RWPE1 (cell line): ENCODE measurements at regions not wholly inside any gene's neighbourhood (a gene's known extent, or its start where the extent isn't known, plus 50 kb on each side); places are given as distances from the start of the nearest gene placed in this dataset.
"Not testable (repeated sequence)": the region's sequence is repeated elsewhere in the genome, so short reads cannot be mapped to it uniquely, and the experiment has no call there.

ENCODE experiments used
- CTCF ChIA-PET: fragments of 350-600 bp; sonication (Branson Sonifier 250); formaldehyde crosslinking; extraction: SDS; loops from one replicate; lab custom pipeline; 2021; lab: Yijun Ruan, JAX
- POLR2A ChIA-PET: fragments of 400-600 bp; formaldehyde crosslinking; extraction: SDS; loops from one replicate; lab custom pipeline; 2020; ENCODE audit warnings: antibody characterized with exemption; ENCODE audit not compliant: low non-redundant PET; lab: Yijun Ruan, JAX
- DNase-seq: peaks from one replicate; pipeline ENCODE4 v3.0.0; 2012; ENCODE audit warnings: low spot score
- H3K27ac ChIP-seq: fragments of 450-650 bp; 2 replicates; pipeline ENCODE4 v1.5.1; 2017
- TF ChIP-seq, protein P1 (sequence below): fragments of 450-650 bp; conservative IDR thresholded peaks from 2 replicates; pipeline ENCODE4 v1.5.1; 2017; ENCODE audit warnings: low read depth, mild to moderate bottlenecking

DNA sequence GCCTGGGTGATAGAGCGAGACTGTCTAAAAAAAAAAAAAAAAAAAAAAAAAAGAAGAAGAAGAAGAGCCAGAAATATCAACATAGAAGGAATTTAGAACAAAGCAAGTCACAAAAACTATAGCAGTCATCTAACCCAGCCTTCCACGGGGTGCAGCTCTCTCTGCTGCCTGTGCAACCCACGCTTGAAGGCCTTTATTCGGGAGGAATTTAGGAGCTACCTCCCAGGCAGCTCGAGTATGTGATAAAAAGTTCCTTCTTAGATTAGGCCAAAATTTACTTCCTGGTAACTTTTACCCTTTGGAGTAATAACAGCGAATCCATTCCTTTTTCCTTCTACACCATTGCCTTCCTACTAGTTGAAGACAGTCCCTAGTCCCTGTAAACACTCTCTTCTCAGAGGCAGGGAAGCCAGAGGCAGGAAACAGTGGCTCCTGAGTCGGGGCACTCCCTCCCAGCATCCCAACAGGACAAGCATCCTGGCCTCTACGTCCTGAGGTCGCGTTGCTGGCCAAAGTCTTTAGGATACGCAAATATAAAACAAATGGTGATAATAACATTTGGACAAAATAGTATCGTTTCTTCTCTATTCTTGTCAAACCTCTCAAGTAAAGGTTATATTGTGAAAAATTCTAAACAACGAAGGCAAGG lies 109.3 kb upstream of the KMT2C start:
- DNase-seq = no peak
- H3K27ac ChIP-seq = no peak overlapping the region
- TF ChIP-seq, protein P1, sequence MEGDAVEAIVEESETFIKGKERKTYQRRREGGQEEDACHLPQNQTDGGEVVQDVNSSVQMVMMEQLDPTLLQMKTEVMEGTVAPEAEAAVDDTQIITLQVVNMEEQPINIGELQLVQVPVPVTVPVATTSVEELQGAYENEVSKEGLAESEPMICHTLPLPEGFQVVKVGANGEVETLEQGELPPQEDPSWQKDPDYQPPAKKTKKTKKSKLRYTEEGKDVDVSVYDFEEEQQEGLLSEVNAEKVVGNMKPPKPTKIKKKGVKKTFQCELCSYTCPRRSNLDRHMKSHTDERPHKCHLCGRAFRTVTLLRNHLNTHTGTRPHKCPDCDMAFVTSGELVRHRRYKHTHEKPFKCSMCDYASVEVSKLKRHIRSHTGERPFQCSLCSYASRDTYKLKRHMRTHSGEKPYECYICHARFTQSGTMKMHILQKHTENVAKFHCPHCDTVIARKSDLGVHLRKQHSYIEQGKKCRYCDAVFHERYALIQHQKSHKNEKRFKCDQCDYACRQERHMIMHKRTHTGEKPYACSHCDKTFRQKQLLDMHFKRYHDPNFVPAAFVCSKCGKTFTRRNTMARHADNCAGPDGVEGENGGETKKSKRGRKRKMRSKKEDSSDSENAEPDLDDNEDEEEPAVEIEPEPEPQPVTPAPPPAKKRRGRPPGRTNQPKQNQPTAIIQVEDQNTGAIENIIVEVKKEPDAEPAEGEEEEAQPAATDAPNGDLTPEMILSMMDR = no peak
- ChIA-PET CTCF (interaction anchor here (0.7 kb wide), 1 partner anchor 98 kb away, joined by 3 read pairs; no protein-coding TSS in a partner anchor), POLR2A (no interaction called here)

DNA sequence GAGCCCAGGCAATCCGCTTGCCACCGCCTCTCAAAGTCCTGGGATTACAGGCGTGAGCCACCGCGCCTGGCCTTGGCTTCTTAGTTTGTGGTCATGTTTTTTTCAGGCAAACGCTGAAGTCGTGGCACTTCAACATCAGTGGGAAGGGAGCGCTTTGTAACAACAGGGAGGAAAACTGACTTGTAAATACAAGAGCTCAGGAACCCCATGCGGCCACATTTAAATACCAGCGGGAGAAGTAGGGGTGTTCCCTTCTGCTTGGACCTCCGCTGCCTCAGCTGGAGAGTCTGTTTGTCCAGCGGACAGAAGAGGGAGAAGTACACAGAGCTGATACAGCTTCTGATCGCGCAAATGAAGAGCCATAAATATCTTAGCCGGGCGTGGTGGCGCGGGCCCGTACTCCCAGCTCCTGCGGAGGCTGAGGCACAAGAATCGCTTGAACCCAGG lies 108.7 kb upstream of the KMT2C start:
- DNase-seq = no peak
- ChIA-PET POLR2A (no interaction called here), CTCF (interaction anchor here (0.7 kb wide), 1 partner anchor 98 kb away, joined by 3 read pairs; no protein-coding TSS in a partner anchor)
- H3K27ac ChIP-seq = no peak overlapping the region
- TF ChIP-seq, protein P1 = no peak

DNA sequence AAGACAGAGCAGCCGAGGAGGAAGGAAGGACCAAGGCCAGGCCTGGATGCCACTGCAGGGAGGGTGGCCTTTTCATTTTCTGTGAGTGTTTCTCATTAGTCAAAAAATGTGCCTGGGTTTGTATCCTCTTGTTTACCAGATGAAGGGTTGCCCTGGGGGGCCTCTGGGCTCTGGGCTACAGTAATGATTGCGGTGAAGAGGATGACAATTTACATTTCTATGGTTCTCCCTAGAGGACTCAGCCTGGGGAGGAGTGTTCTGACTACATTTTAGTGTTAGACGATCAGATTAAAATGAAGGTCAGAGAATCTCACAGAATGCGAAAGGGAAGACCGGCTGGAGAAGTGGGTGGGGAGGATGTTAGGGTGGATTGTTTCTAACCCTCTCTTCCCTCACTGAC lies 108.0 kb upstream of the KMT2C start:
- CTCF ChIA-PET = interaction anchor here (0.6 kb wide), 1 partner anchor 77 kb away, joined by 3 read pairs; no protein-coding TSS in a partner anchor

DNA sequence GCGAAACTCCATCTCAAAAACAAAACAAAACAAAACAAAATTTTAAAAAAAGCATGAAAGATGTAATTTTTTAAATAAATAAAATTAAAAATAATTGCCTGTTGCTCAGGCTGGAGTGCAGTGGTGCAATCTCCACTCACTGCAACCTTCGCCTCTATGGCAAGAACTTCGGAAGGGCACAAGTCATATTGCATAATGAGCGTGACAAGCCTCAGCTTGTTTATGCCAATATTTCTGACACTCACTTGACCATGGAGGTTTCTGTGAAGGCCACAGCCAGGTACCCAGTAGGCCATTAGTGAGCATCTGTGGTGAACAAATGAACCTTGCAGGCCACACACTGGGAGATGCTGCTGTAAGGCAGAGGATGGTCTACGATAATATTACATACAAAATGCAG lies 106.1 kb upstream of the KMT2C start:
- H3K27ac ChIP-seq = no peak overlapping the region
- ChIA-PET POLR2A (no interaction called here), CTCF (no interaction called here)
- TF ChIP-seq, protein P1 = no peak
- DNase-seq = no peak

More for the DNA sequence above, 108.0 kb upstream of the KMT2C start:
- H3K27ac ChIP-seq = no peak overlapping the region
- TF ChIP-seq, protein P1 = no peak
- POLR2A ChIA-PET = no interaction called here
- DNase-seq = no peak

DNA sequence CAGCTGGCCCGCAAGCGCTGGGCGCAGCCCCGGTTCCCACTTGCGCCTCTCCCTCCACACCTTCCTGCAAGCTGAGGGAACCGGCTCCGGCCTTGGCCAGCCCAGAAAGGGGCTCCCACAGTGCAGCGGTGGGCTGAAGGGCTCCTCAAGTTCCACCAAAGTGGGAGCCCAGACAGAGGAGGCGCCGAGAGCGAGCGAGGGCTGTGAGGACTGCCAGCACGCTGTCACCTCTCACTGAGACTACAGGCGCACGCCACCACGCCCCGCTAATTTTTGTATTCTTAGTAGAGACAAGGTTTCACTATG lies 103.3 kb upstream of the KMT2C start:
- CTCF ChIA-PET, H3K27ac ChIP-seq, DNase-seq, POLR2A ChIA-PET: not testable (repeated sequence)

DNA sequence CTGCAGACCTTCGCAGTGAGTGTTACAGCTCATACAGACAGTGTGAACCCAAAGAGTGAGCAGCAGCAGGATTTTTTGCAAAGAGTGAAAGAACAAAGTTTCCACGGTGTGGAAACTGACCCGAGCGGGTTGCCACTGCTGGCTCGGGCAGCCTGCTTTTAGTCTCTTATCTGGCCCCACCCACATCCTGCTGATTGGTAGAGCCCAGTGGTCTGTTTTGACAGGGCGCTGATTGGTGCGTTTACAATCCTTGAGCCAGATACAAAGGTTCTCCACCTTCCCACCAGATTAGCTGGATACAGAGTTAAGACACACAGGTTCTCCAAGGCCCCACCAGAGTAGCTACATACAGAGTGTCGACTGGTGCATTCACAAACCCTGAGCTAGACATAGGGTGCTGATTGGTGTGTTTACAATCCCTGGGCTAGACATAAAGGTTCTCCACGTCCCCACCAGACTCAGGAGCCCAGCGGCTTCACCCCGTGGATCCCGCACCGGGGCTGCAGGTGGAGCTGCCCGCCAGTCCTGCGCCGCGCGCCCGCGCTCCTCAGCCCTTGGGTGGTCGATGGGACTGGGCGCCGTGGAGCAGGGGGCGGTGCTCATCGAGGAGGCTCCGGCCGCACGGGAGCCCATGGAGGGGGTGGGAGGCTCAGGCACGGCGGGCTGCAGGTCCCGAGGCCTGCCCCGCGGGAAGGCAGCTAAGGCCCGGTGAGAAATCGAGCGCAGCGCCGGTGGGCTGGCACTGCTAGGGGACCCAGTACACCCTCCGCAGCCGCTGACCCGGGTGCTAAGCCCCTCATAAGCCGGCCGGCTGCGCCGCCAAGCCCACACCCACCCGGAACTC lies 102.8 kb upstream of the KMT2C start:
- H3K27ac ChIP-seq, CTCF ChIA-PET, POLR2A ChIA-PET, DNase-seq: not testable (repeated sequence)

DNA sequence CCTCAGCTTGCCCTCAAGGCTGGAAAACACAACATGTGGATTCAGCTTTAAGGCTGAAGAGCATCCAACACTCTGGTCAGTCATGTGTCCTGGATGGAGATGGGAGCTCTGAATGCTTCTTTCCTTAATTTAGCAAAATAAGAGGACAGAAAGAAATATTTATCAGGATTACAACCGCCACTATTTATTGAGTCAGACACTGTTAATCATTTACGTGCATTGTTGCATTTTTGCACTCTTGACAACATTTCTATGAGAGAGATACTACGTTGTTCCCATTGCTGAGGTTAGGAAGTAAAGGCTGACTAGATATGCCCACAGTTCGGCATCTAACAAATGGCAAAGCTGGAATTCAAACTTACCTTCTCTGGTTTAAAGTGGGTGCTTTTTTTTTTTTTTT lies 101.8 kb upstream of the KMT2C start:
- CTCF ChIA-PET = no interaction called here
- no peak for DNase-seq
- TF ChIP-seq, protein P1 = no peak
- H3K27ac ChIP-seq = no peak overlapping the region
- POLR2A ChIA-PET = no interaction called here
